ENCODE measurements at regions not wholly inside any gene's neighbourhood (a gene's known extent, or its start where the extent isn't known, plus 50 kb on each side); places are given as distances from the start of the nearest gene placed in this dataset.
A peak's percentile ranks its signal among the peaks of the same experiment; 100 is the strongest.
"Not testable (repeated sequence)": the region's sequence is repeated elsewhere in the genome, so short reads cannot be mapped to it uniquely, and the experiment has no call there.

DNA sequence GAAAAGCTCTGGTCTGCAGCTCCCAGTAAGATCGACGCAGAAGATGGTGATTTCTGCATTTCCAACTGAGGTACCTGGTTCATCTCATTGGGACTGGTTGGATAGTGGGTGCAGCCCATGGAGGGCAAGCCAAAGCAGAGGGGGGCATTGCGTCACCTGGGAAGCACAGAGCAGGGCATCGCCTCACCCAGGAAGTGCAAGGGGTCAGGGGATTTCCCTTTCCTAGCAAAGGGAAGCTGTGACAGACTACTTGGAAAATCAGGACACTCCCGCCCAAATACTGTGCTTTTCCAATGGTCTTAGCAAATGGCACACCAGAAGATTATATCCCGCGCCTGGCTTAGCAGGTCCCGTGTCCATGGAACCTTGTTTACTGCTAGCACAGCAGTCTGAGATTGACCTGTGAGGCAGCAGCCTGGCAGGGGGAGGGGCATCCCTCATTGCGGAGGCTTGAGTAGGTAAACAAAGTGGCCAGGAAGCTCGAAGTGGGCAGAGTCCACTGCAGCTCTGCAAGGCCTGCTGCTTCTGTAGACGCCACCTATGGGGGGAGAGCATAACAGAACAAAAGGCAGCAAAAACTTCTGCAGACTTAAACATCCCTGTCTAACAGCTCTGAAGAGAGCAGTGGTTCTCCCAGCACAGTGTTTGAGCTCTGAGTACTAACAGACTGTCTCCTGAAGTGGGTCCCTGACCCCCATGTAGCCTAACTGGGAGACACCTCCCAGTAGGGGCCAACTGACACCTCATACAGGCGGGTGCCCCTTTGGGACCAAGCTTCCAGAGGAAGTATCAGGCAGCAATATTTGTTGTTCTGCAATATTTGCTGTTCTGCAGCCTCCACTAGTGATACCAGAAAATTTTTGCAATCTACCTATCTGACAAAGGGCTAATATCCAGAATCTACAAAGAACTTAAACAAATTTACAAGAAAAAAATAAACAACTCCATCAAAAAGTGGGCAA lies 871.7 kb downstream of the IGSF11 start:
- H3K27me3 ChIP-seq; DNase-seq; H3K4me3 ChIP-seq; H3K36me3 ChIP-seq; H3K27ac ChIP-seq; H3K9me3 ChIP-seq (replicated peaks); H3K4me1 ChIP-seq: not testable (repeated sequence)

DNA sequence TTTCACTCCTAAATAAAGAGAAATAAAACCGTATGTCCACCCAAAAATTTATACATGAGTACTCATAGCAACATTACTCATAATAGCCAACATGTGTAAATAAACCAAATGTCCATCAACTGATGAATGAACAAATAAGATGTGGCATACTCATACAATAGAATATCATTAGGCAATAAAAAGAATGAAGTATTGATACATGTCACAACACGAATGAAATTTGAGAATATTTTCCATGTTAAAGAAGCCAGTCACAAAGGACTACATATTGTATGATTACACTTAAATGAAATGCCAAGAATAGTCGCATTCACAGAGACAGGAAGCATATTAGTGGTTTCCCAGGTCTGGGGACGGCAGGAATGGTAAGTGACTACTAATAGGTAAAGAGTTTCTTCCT lies 869.2 kb downstream of the IGSF11 start:
- no peak overlapping the region for H3K4me3 ChIP-seq
- H3K36me3 ChIP-seq: no peaks in the 10 kb centered on the region
- H3K9me3 ChIP-seq (replicated peaks): no peaks in the 10 kb centered on the region
- no peaks in the 10 kb centered on the region; the same call in 1 of the 2 replicates for H3K27me3 ChIP-seq
- no peaks in the 10 kb centered on the region for H3K4me1 ChIP-seq
- no peak overlapping the region for H3K27ac ChIP-seq
- no peak for DNase-seq

DNA sequence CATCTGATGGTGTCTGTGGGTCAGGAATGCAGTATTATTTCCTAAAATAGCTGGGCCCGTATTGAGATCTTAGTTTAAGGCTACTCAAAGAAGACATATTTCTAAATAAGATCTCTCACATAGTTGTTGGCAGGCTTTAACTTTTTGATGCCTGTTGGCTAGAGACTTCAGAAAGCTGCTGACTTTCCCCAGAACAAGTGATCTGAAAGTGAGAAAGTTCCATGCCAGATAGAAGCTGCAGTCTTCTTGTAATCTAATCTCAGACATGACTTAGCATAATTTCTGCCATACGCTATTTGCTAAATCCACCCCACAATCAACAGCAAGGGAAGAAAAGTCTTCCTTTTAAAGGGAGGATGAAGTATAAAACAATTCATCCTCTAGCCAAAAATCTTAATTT lies 867.1 kb downstream of the IGSF11 start:
- H3K9me3 ChIP-seq (replicated peaks): no peaks in the 10 kb centered on the region
- no peak for DNase-seq
- no peak overlapping the region for H3K27ac ChIP-seq
- H3K4me3 ChIP-seq: no peak overlapping the region
- no peaks in the 10 kb centered on the region for H3K36me3 ChIP-seq
- H3K4me1 ChIP-seq: no peaks in the 10 kb centered on the region
- H3K27me3 ChIP-seq: no peaks in the 10 kb centered on the region; the same call in 1 of the 2 replicates

DNA sequence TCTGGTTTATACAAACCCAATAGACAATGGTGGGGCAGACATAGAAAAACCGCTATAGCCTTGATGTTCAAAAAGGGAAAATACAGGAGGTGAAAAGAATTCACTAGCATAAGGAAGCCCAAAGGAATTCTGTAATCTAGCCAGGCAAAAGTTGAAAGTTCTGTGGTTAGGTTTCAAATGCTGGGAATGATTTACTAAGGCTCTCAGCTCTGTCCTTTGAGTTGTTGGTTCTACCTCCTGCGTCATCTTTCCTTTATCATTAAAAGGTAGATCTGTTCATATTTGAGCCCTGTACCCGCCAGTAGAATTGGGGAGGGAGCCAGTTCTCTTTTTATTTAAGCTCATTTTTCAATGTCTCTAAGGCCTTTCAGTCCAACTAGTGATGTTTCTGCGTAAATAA lies 866.5 kb downstream of the IGSF11 start:
- no peak overlapping the region for H3K4me3 ChIP-seq
- no peaks in the 10 kb centered on the region for H3K4me1 ChIP-seq
- no peaks in the 10 kb centered on the region; the same call in 1 of the 2 replicates for H3K27me3 ChIP-seq
- no peaks in the 10 kb centered on the region for H3K9me3 ChIP-seq (replicated peaks)
- no peak for DNase-seq
- H3K27ac ChIP-seq: no peak overlapping the region
- H3K36me3 ChIP-seq: no peaks in the 10 kb centered on the region

DNA sequence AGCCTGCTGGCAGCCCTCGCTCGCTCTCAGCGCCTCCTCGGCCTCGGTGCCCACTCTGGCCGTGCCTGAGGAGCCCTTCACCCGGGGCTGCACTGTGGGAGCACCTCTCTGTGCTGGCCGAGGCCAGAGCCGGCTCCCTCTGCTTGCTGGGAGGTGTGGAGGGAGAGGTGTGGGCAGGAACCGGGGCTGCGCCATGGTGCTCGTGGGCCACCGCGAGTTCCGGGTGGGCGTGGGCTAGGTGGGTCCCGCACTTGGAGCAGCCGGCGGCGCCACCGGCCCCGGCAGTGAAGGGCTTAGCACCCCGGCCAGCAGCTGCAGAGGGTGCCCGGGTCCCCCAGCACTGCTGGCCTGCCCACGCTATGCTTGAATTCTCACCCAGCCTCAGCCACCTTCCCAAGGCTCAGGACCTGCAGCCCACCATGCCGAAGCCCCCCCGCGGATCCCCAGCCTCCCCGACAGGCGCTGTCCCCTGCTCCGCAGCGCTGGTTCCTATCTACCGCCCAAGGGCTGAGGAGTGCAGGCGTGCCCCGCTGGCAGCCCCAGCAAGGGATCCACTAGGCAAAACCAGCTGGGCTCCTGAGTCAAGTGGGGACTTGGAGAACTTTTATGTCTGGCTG lies 863.3 kb downstream of the IGSF11 start:
- Histone ChIP-seq H3K36me3 (no peaks in the 10 kb centered on the region), H3K4me3 (no peak overlapping the region), H3K27ac (no peak overlapping the region), H3K4me1 (no peaks in the 10 kb centered on the region), H3K9me3 (replicated peaks) (no peaks in the 10 kb centered on the region), H3K27me3 (no peaks in the 10 kb centered on the region; the same call in 1 of the 2 replicates)
- no peak for DNase-seq

DNA sequence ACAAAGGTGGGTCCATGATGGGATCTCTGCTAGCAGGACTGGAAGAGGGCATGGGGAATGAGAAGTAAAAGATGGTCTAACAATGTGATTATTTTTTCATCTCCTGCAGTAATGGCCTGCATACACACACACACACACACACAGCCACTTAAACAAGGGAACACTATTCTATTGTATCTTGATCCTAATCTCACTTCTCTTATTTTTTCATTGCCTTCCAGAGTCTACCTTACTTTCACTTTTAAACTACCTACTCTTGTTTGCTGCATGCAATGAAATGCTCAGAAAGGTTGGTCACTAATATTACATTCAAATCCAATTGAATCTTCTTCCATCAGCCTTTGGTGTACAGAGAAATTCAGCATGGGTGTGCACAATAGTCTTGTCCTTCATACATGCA lies 853.8 kb downstream of the IGSF11 start:
- Histone ChIP-seq H3K4me1 (no peaks in the 10 kb centered on the region), H3K4me3 (no peak overlapping the region), H3K27me3 (no peaks in the 10 kb centered on the region), H3K36me3 (no peaks in the 10 kb centered on the region), H3K9me3 (replicated peaks) (no peaks in the 10 kb centered on the region), H3K27ac (no peak overlapping the region)
- DNase-seq: no peak

DNA sequence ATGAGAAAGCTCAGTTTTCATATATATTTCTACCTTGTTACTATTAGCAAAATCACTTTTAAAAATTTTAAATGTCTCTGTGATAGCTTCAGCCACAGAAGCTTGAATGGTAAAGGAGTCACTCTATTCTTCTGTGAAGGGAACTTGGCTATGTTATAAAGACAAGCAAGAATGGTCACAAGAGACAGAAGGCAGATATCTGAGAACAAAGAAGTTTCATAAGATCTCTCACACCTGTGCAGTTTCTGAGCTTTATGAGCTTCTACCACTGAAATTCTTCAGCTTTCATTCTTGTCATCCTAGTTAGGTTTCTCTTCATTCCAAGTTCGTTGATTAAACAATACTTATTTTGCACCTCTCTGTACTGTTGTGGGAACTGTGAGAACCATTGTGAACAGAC lies 853.4 kb downstream of the IGSF11 start:
- H3K4me1 ChIP-seq: no peaks in the 10 kb centered on the region
- H3K27ac ChIP-seq: no peak overlapping the region
- no peaks in the 10 kb centered on the region for H3K36me3 ChIP-seq
- H3K9me3 ChIP-seq (replicated peaks): no peaks in the 10 kb centered on the region
- DNase-seq: no peak
- no peak overlapping the region for H3K4me3 ChIP-seq
- no peaks in the 10 kb centered on the region for H3K27me3 ChIP-seq

DNA sequence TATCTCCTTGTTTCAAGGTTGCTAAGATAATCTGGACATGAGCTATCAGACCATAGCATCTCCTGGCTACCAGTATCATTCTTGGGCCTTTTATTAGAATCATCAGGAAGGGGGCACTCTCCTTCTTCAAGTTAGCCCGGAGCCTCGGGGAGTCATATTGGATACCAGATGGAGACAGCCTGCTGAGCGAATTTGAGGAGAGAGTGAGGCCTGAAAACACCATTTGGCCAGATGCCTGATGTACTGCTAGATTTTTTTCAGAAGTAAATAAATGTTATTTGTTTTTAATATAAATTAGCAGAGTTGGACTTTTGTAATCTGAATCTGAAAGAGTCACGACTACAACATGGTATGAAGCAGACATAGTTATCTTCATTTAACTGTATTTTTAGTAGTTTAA lies 848.6 kb downstream of the IGSF11 start:
- H3K4me1 ChIP-seq: no peaks in the 10 kb centered on the region
- no peaks in the 10 kb centered on the region for H3K9me3 ChIP-seq (replicated peaks)
- H3K4me3 ChIP-seq: no peak overlapping the region
- no peak overlapping the region for H3K27ac ChIP-seq
- H3K36me3 ChIP-seq: no peaks in the 10 kb centered on the region
- no peak for DNase-seq
- H3K27me3 ChIP-seq: no peaks in the 10 kb centered on the region

DNA sequence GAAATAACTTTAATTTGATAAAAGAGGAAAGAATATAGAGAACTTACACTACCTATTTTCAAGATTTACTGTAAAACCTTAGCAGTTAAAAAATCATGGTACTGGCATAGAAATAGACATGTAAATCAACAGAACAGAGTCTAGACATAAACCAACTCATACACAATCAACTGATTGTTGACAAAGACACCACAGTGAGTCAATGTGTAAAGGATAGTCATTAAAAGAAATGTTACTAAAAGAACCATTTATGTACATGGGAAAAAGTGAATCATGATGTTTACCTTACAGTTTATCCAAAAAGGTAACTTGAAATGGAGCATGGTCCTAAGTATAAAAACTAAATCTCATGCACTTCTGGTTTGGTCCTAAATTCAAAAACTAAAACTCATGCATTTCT lies 847.4 kb downstream of the IGSF11 start:
- no peaks in the 10 kb centered on the region for H3K27me3 ChIP-seq
- no peaks in the 10 kb centered on the region for H3K4me1 ChIP-seq
- H3K4me3 ChIP-seq: no peak overlapping the region
- no peak overlapping the region for H3K27ac ChIP-seq
- H3K36me3 ChIP-seq: no peaks in the 10 kb centered on the region
- no peaks in the 10 kb centered on the region for H3K9me3 ChIP-seq (replicated peaks)
- no peak for DNase-seq

DNA sequence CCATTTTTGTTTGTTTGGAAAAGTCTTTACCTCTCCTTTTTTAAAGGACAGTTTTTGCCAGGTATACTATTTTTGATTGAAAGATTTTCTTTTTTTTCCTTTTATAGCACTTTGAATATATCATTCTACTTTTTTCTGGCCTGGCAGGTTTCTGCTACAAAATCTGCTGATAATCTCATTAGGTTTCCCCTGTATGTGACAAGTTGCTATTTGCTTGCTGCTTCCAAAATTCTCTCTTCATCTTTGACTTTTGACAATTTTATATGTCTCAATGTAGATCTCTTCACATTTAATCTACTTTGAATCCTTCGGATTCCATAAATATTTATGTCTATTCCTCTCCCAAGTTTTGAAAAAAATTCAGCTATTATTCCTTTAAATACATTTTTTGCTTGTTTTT lies 838.5 kb downstream of the IGSF11 start:
- no peaks in the 10 kb centered on the region for H3K9me3 ChIP-seq (replicated peaks)
- H3K27me3 ChIP-seq: no peaks in the 10 kb centered on the region
- no peak overlapping the region for H3K4me3 ChIP-seq
- no peaks in the 10 kb centered on the region for H3K4me1 ChIP-seq
- DNase-seq: no peak
- no peak overlapping the region for H3K27ac ChIP-seq
- H3K36me3 ChIP-seq: no peaks in the 10 kb centered on the region

DNA sequence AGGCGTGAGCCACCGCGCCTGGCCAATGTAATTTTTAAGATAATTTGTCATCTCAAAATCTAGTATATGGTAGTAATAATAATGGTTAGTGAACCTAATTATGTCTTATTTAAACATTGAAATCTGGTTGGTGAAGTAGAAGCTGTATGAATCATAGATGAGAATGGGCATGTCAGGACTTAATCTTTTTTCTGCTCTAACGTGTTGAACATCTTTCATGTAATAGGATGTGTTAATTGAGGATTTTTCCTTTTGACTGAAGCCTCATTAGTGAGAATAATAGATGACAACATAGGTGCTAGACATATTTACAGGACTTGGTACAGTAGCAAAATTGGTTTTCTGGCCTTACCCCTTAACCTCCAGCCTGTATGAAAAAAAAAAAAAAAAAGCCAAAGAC lies 835.6 kb downstream of the IGSF11 start:
- H3K27ac ChIP-seq: no peak overlapping the region
- no peaks in the 10 kb centered on the region for H3K9me3 ChIP-seq (replicated peaks)
- H3K27me3 ChIP-seq: no peaks in the 10 kb centered on the region
- no peak for DNase-seq
- H3K4me1 ChIP-seq: no peaks in the 10 kb centered on the region
- no peak overlapping the region for H3K4me3 ChIP-seq
- H3K36me3 ChIP-seq: no peaks in the 10 kb centered on the region

DNA sequence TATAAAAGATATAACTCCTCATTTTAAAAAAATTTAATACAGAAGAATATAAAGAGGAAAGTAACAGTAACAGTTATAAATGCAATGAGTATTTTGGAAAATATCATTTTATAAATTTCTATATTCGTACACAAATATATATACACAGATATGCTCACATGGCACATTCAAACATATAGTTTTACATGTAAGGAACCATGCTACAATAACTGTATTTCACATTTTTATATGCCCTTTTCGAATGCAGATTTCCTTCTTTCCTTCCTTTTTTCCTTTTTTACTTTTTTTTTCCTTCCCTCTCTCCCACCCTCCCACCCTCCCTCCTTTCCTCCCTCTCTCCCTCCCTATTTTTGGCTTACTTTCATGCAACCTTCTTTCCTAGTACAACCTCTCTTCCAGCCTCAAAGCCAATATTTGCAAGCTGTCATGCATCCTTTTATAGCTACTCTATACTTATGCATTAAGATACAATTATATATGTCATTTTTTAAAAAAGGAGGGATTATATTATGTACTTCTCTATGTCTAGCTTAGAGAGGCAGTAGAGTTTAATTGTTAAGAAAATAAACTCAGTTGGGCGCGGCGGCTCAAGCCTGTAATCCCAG lies 830.5 kb downstream of the IGSF11 start:
- Histone ChIP-seq H3K27ac (no peak overlapping the region), H3K36me3 (no peaks in the 10 kb centered on the region)
- no peak for DNase-seq

DNA sequence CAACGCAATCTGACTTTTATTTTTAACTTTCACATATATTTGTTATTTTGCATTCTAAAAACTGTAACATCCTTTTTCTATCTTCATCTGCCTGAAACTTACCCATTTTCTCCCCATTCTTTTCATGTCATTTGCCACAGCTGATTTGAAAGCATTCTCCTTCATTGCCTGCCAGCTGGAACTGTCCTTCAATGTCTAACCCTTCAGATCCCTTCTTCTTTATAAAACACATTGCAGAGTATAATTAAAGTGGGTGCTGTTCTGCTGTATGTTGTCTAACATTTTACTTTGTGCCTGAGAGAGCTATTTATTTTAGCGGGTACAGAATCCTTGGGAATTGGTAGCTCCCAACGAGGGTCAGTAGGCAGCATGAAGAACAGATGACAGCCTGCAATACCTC lies 827.4 kb downstream of the IGSF11 start:
- H3K9me3 ChIP-seq (replicated peaks): no peaks in the 10 kb centered on the region
- no peaks in the 10 kb centered on the region for H3K4me1 ChIP-seq
- no peak overlapping the region for H3K27ac ChIP-seq
- H3K36me3 ChIP-seq: no peaks in the 10 kb centered on the region
- no peak for DNase-seq
- no peak overlapping the region for H3K4me3 ChIP-seq
- no peaks in the 10 kb centered on the region; the same call in none of the 2 replicates for H3K27me3 ChIP-seq

More for the DNA sequence above, 830.5 kb downstream of the IGSF11 start:
- Histone ChIP-seq H3K4me1 (no peaks in the 10 kb centered on the region), H3K27me3 (no peaks in the 10 kb centered on the region; the same call in none of the 2 replicates), H3K4me3 (no peak overlapping the region), H3K9me3 (replicated peaks) (no peaks in the 10 kb centered on the region)

DNA sequence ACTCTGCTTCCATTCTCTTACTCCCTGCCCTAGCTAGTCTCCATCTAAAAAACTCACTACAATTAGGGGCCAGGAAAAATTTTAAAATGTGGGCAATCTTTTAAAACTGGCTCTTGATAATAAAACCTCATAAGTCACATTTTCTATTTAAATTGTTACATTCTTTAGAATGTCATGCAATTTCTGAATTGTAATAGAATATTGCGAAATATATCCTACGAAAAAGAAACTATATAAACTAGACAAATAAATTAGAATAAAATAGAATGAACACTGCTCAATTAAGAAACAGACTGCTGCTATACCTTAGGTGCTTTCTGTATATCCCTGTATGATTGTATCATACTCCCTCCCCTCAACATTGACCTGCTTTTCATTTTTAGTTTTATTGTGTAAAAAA lies 826.0 kb downstream of the IGSF11 start:
- H3K4me3 ChIP-seq: no peak overlapping the region
- no peaks in the 10 kb centered on the region; the same call in none of the 2 replicates for H3K27me3 ChIP-seq
- no peak overlapping the region for H3K27ac ChIP-seq
- no peak for DNase-seq
- no peaks in the 10 kb centered on the region for H3K9me3 ChIP-seq (replicated peaks)
- H3K36me3 ChIP-seq: no peaks in the 10 kb centered on the region
- 0 out of 2 replicates have a peak, but pooled peaks cover 1% of the 10 kb centered on the region for H3K4me1 ChIP-seq

DNA sequence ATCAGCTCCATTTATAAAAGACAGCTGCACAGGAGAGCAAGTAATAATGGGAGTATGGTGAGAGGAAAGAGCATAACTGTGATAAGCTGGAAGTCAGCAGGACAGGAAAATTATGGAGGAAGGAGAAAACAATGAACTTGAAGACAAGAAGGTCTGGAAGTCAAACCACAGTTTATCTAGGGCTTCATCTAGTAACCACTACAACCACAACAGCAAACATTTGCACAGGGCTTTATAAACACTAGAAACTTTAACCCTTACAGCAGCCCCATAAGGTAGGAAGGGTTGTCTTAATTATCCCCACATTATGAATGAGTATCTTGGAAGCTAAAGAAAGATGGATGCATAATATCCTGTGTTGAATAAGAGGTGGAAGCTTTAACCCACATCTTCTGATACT lies 820.8 kb downstream of the IGSF11 start:
- H3K4me3 ChIP-seq: no peak overlapping the region
- H3K9me3 ChIP-seq (replicated peaks): no peaks in the 10 kb centered on the region
- DNase-seq: peak in 1 of 2 experiments; percentile 16
- H3K4me1 ChIP-seq: 0 out of 2 replicates have a peak, but pooled peaks cover 2% of the 10 kb centered on the region
- H3K27me3 ChIP-seq: no peaks in the 10 kb centered on the region; the same call in 1 of the 2 replicates
- H3K36me3 ChIP-seq: no peaks in the 10 kb centered on the region
- H3K27ac ChIP-seq: no peak overlapping the region
